ENCODE measurements at regions not wholly inside any gene's neighbourhood (a gene's known extent, or its start where the extent isn't known, plus 50 kb on each side); places are given as distances from the start of the nearest gene placed in this dataset.

GRCh38 chr2:220696280-220696669 is 875.8 kb downstream of the EPHA4 start:
- Histone ChIP-seq H3K9me3 (ENCODE audit: control insufficient read depth in 4 of 4, insufficient read depth in 3 of 4, low read length in 3 of 4) (peaks cover 0 to 4% (median 0%) of the 10 kb centered on the region in 4 donors), H3K27me3 (ENCODE audit: control insufficient read depth in 3 of 3, insufficient read depth in 3 of 3, low read length in 2 of 3) (no peaks in the 10 kb centered on the region), H3K4me1 (ENCODE audit: control insufficient read depth in 5 of 5, insufficient read depth in 5 of 5, low read length in 5 of 5) (no peaks in the 10 kb centered on the region), H3K9ac (ENCODE audit: insufficient read depth in 1 of 2, low read length in 2 of 2) (no peak overlapping the region), H3K4me3 (no peak overlapping the region), H3K27ac (ENCODE audit: low read depth in 1 of 2, low read length in 1 of 2) (no peak overlapping the region), H3K36me3 (ENCODE audit: control insufficient read depth in 4 of 4, insufficient read depth in 4 of 4, low read length in 4 of 4) (no peaks in the 10 kb centered on the region)
- DNase-seq (no peak), ATAC-seq (ENCODE audit: insufficient read depth, low FRiP score) (no peak)
- TF ChIP-seq, protein P1, sequence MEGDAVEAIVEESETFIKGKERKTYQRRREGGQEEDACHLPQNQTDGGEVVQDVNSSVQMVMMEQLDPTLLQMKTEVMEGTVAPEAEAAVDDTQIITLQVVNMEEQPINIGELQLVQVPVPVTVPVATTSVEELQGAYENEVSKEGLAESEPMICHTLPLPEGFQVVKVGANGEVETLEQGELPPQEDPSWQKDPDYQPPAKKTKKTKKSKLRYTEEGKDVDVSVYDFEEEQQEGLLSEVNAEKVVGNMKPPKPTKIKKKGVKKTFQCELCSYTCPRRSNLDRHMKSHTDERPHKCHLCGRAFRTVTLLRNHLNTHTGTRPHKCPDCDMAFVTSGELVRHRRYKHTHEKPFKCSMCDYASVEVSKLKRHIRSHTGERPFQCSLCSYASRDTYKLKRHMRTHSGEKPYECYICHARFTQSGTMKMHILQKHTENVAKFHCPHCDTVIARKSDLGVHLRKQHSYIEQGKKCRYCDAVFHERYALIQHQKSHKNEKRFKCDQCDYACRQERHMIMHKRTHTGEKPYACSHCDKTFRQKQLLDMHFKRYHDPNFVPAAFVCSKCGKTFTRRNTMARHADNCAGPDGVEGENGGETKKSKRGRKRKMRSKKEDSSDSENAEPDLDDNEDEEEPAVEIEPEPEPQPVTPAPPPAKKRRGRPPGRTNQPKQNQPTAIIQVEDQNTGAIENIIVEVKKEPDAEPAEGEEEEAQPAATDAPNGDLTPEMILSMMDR (IDR thresholded peaks at IDR 0.05; ENCODE audit: control extremely low read depth, extremely low read depth), result no peak
- WGBS, 2 donors, result 92 to 94% methylated on average over 6 of the region's 6 CpGs

GRCh38 chr2:220697011-220697410 is 875.1 kb downstream of the EPHA4 start:
- no peak for DNase-seq
- Histone ChIP-seq H3K27me3 (ENCODE audit: control insufficient read depth in 3 of 3, insufficient read depth in 3 of 3, low read length in 2 of 3) (no peaks in the 10 kb centered on the region), H3K4me3 (no peak overlapping the region), H3K27ac (ENCODE audit: low read depth in 1 of 2, low read length in 1 of 2) (no peak overlapping the region), H3K9ac (ENCODE audit: insufficient read depth in 1 of 2, low read length in 2 of 2) (no peak overlapping the region), H3K36me3 (ENCODE audit: control insufficient read depth in 4 of 4, insufficient read depth in 4 of 4, low read length in 4 of 4) (no peaks in the 10 kb centered on the region), H3K4me1 (ENCODE audit: control insufficient read depth in 5 of 5, insufficient read depth in 5 of 5, low read length in 5 of 5) (no peaks in the 10 kb centered on the region), H3K9me3 (ENCODE audit: control insufficient read depth in 4 of 4, insufficient read depth in 3 of 4, low read length in 3 of 4) (peaks cover 0 to 4% (median 0%) of the 10 kb centered on the region in 4 donors)
- 89 to 92% methylated on average over 2 of the region's 2 CpGs for WGBS, 2 donors
- ATAC-seq (ENCODE audit: insufficient read depth, low FRiP score), result no peak
- TF ChIP-seq, protein P1 (IDR thresholded peaks at IDR 0.05; ENCODE audit: control extremely low read depth, extremely low read depth), result no peak

DNA sequence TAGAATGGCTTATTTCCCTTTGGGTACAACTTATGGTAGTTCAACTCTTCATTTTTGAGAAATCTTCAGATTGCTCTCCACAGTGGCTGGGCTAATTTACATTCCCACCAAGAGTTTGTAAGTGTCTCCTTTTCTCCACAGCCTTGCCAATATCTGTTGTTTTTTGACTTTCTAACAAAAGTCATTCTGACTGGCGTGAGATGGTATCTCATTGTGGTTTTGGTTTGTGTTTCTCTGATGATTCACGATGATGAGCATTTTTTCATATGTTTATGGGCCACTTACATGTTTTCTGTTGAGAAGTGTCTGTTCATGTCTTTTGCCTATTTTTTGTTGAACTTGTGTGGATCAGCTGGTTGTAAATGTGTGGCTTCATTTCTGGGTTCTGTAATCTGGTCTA is 871.0 kb downstream of the EPHA4 start:
- no peak overlapping the region for H3K27ac ChIP-seq (ENCODE audit: low read depth in 1 of 2, low read length in 1 of 2)

More for the DNA sequence above, 871.0 kb downstream of the EPHA4 start:
- peaks cover 0 to 4% (median 0%) of the 10 kb centered on the region in 4 donors for H3K9me3 ChIP-seq (ENCODE audit: control insufficient read depth in 4 of 4, insufficient read depth in 3 of 4, low read length in 3 of 4)
- ATAC-seq (ENCODE audit: insufficient read depth, low FRiP score), result no peak
- H3K36me3 ChIP-seq (ENCODE audit: control insufficient read depth in 4 of 4, insufficient read depth in 4 of 4, low read length in 4 of 4), result no peaks in the 10 kb centered on the region
- DNase-seq, result no peak
- H3K27me3 ChIP-seq (ENCODE audit: control insufficient read depth in 3 of 3, insufficient read depth in 3 of 3, low read length in 2 of 3), result no peaks in the 10 kb centered on the region
- H3K9ac ChIP-seq (ENCODE audit: insufficient read depth in 1 of 2, low read length in 2 of 2), result no peak overlapping the region
- no peak overlapping the region for H3K4me3 ChIP-seq
- no peaks in the 10 kb centered on the region for H3K4me1 ChIP-seq (ENCODE audit: control insufficient read depth in 5 of 5, insufficient read depth in 5 of 5, low read length in 5 of 5)
- TF ChIP-seq, protein P1 (IDR thresholded peaks at IDR 0.05; ENCODE audit: control extremely low read depth, extremely low read depth), result no peak
- WGBS, 2 donors, result 82% methylated on average over 2 of the region's 2 CpGs

Data from lung (tissue), 11 donors.